Neural crest cell (in vitro differentiated cells): ENCODE measurements at regions not wholly inside any gene's neighbourhood (a gene's known extent, or its start where the extent isn't known, plus 50 kb on each side); places are given as distances from the start of the nearest gene placed in this dataset.

Source experiments
- DNase-seq: peaks from one replicate; pipeline ENCODE4 v3.0.0; 2021; ENCODE audit warnings: low read depth, mixed read lengths, low spot score
- H3K27ac Mint-ChIP-seq: one replicate; pipeline ENCODE4 v1.8.0; 2021; ENCODE audit warnings: mild to moderate bottlenecking, mixed read lengths; ENCODE audit not compliant: unreplicated experiment
- H3K27me3 Mint-ChIP-seq: 2 replicates; pipeline ENCODE4 v1.8.0; 2021; ENCODE audit warnings: low read depth, mild to moderate bottlenecking, mixed read lengths
- H3K36me3 Mint-ChIP-seq: 2 replicates; pipeline ENCODE4 v1.8.0; 2021; ENCODE audit warnings: low read depth, mild to moderate bottlenecking, mixed read lengths
- H3K4me1 Mint-ChIP-seq: 2 replicates; pipeline ENCODE4 v1.8.0; 2021; ENCODE audit warnings: mixed read lengths
- H3K4me3 Mint-ChIP-seq: one replicate; pipeline ENCODE4 v1.8.0; 2021; ENCODE audit warnings: mild to moderate bottlenecking, mixed read lengths
- H3K9me3 Mint-ChIP-seq: 2 replicates; pipeline ENCODE4 v1.8.0; 2021; ENCODE audit warnings: mixed read lengths
- CTCF ChIP-seq: fragments of 200-600 bp; sonication (generic); conservative IDR thresholded peaks from 2 replicates; pipeline ENCODE4 v1.5.0; 2021; ENCODE audit warnings: antibody characterized with exemption, mild to moderate bottlenecking

- Mint-ChIP-seq H3K9me3 (peaks cover 4% of the 10 kb centered on the region), H3K36me3 (no peaks in the 10 kb centered on the region), H3K4me3 (no peak overlapping the region), H3K4me1 (peaks cover 22% of the 10 kb centered on the region), H3K27ac (peak overlapping the region; percentile 24), H3K27me3 (no peaks in the 10 kb centered on the region)
- TF ChIP-seq CTCF: no peak
- DNase-seq: no peak
Measured at GRCh38 chr2:12442476-12442847, 274.3 kb upstream of the TRIB2 start.

GRCh38 chr2:12448846-12449505, 267.8 kb upstream of the TRIB2 start:
- no peaks in the 10 kb centered on the region for H3K27me3 Mint-ChIP-seq

GRCh38 chr2:12451726-12452125, 265.0 kb upstream of the TRIB2 start:
- no peak for DNase-seq
- H3K4me3 Mint-ChIP-seq: no peak overlapping the region
- H3K36me3 Mint-ChIP-seq: no peaks in the 10 kb centered on the region
- H3K27me3 Mint-ChIP-seq: no peaks in the 10 kb centered on the region
- H3K9me3 Mint-ChIP-seq: peaks cover 2% of the 10 kb centered on the region
- no peaks in the 10 kb centered on the region for H3K4me1 Mint-ChIP-seq
- TF ChIP-seq CTCF: no peak
- H3K27ac Mint-ChIP-seq: no peak overlapping the region

More at GRCh38 chr2:12448846-12449505, 267.8 kb upstream of the TRIB2 start:
- Mint-ChIP-seq H3K36me3 (no peaks in the 10 kb centered on the region), H3K4me3 (no peak overlapping the region), H3K9me3 (peaks cover 2% of the 10 kb centered on the region), H3K4me1 (peaks cover 4% of the 10 kb centered on the region), H3K27ac (no peak overlapping the region)
- no peak for DNase-seq
- TF ChIP-seq CTCF: no peak

GRCh38 chr2:12452185-12452584, 264.6 kb upstream of the TRIB2 start:
- no peak overlapping the region for H3K27ac Mint-ChIP-seq
- H3K27me3 Mint-ChIP-seq: no peaks in the 10 kb centered on the region
- no peak for DNase-seq
- no peaks in the 10 kb centered on the region for H3K36me3 Mint-ChIP-seq
- H3K4me1 Mint-ChIP-seq: no peaks in the 10 kb centered on the region
- H3K9me3 Mint-ChIP-seq: peaks cover 2% of the 10 kb centered on the region
- no peak overlapping the region for H3K4me3 Mint-ChIP-seq
- no peak for TF ChIP-seq CTCF

- TF ChIP-seq CTCF: no peak
- no peaks in the 10 kb centered on the region for H3K4me1 Mint-ChIP-seq
- no peaks in the 10 kb centered on the region for H3K27me3 Mint-ChIP-seq
- no peak overlapping the region for H3K27ac Mint-ChIP-seq
- H3K4me3 Mint-ChIP-seq: no peak overlapping the region
- no peaks in the 10 kb centered on the region for H3K36me3 Mint-ChIP-seq
- no peak for DNase-seq
- no peaks in the 10 kb centered on the region for H3K9me3 Mint-ChIP-seq
Measured at GRCh38 chr2:12453731-12454130, 263.0 kb upstream of the TRIB2 start.
